Suppressor macrophage treated with lipopolysaccharide for 4 hours (primary cell): ENCODE measurements at regions not wholly inside any gene's neighbourhood (a gene's known extent, or its start where the extent isn't known, plus 50 kb on each side); places are given as distances from the start of the nearest gene placed in this dataset.

Experiments
- DNase-seq: peaks from one replicate; pipeline ENCODE4 v3.0.0-alpha.2; 2020

- DNase-seq: no peak
Observed at GRCh38 chr1:4554271-4554865, 100.0 kb upstream of the AJAP1 start.

- no peak for DNase-seq
Observed at GRCh38 chr1:4557949-4558348, 96.5 kb upstream of the AJAP1 start.

GRCh38 chr1:4561205-4561604, 93.2 kb upstream of the AJAP1 start:
- no peak for DNase-seq

GRCh38 chr1:4562321-4562720, 92.1 kb upstream of the AJAP1 start:
- DNase-seq: no peak

- DNase-seq: no peak
Observed at GRCh38 chr1:4563586-4563985, 90.8 kb upstream of the AJAP1 start.

- no peak for DNase-seq
Observed at GRCh38 chr1:4564051-4564450, 90.4 kb upstream of the AJAP1 start.

- DNase-seq: no peak
Observed at GRCh38 chr1:4565166-4565565, 89.2 kb upstream of the AJAP1 start.

GRCh38 chr1:4565801-4566449, 88.5 kb upstream of the AJAP1 start:
- no peak for DNase-seq

- no peak for DNase-seq
Observed at GRCh38 chr1:4571263-4571662, 83.1 kb upstream of the AJAP1 start.

GRCh38 chr1:4573526-4573925, 80.9 kb upstream of the AJAP1 start:
- no peak for DNase-seq

GRCh38 chr1:4581807-4582206, 72.6 kb upstream of the AJAP1 start:
- no peak for DNase-seq

GRCh38 chr1:4584449-4584848, 70.0 kb upstream of the AJAP1 start:
- DNase-seq: no peak

GRCh38 chr1:4585216-4585615, 69.2 kb upstream of the AJAP1 start:
- DNase-seq: peak; percentile 25

- DNase-seq: no peak
Observed at GRCh38 chr1:4585705-4586104, 68.7 kb upstream of the AJAP1 start.

GRCh38 chr1:4586611-4587160, 67.7 kb upstream of the AJAP1 start:
- DNase-seq: no peak

- DNase-seq: no peak
Observed at GRCh38 chr1:4587721-4588120, 66.7 kb upstream of the AJAP1 start.

GRCh38 chr1:4590756-4591155, 63.7 kb upstream of the AJAP1 start:
- no peak for DNase-seq

- no peak for DNase-seq
Observed at GRCh38 chr1:4591926-4592325, 62.5 kb upstream of the AJAP1 start.

- no peak for DNase-seq
Observed at GRCh38 chr1:4593106-4593505, 61.3 kb upstream of the AJAP1 start.

GRCh38 chr1:4594286-4594991, 60.0 kb upstream of the AJAP1 start:
- DNase-seq: no peak

- no peak for DNase-seq
Observed at GRCh38 chr1:4595341-4596225, 58.8 kb upstream of the AJAP1 start.

- DNase-seq: no peak
Observed at GRCh38 chr1:4596486-4596885, 57.9 kb upstream of the AJAP1 start.

- DNase-seq: no peak
Observed at GRCh38 chr1:4597020-4597419, 57.4 kb upstream of the AJAP1 start.
